ENCODE measurements at regions not wholly inside any gene's neighbourhood (a gene's known extent, or its start where the extent isn't known, plus 50 kb on each side); places are given as distances from the start of the nearest gene placed in this dataset.
A peak's percentile ranks its signal among the peaks of the same experiment; 100 is the strongest.

DNA sequence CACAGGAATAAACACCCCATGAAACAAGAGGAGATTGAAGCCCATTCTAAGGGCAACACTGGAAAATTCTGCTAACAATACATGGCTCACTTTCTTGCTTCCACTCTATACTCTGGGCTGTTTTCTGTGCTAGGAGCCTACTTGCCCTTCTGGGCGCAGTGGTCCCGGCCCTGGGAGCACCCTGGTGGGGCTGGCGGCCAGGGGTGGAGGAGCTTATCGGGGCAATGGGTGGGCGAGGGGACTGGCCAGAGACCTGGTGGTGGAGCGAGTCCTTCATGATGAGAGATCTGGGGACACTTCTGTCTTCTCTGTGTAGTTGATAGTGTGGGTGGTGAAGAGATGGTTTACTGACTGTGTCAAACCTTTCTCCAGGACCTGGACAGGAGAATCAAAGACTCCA, 1128.5 kb downstream of the TBL1XR1 start:
- H3K4me3 ChIP-seq (replicated peaks in 1 of 2; ENCODE audit: low read depth in 2 of 2, low read length in 2 of 2): no peak overlapping the region

GRCh38 chr3:176058856-176059255, 1138.4 kb downstream of the TBL1XR1 start:
- DNase-seq (ENCODE audit: low read depth in 2 of 2): no peak
- H3K4me3 ChIP-seq (replicated peaks in 1 of 2; ENCODE audit: low read depth in 2 of 2, low read length in 2 of 2): no peak overlapping the region
- no peak for TF ChIP-seq CTCF (IDR thresholded peaks at IDR 0.05; ENCODE audit: low read depth, low read length)

More for the DNA sequence above, 1128.5 kb downstream of the TBL1XR1 start:
- no peak for TF ChIP-seq CTCF (IDR thresholded peaks at IDR 0.05; ENCODE audit: low read depth, low read length)
- DNase-seq (ENCODE audit: low read depth in 2 of 2): no peak

GRCh38 chr3:176055836-176056235, 1141.4 kb downstream of the TBL1XR1 start:
- no peak for DNase-seq (ENCODE audit: low read depth in 2 of 2)
- H3K4me3 ChIP-seq (replicated peaks in 1 of 2; ENCODE audit: low read depth in 2 of 2, low read length in 2 of 2): no peak overlapping the region
- no peak for TF ChIP-seq CTCF (IDR thresholded peaks at IDR 0.05; ENCODE audit: low read depth, low read length)

DNA sequence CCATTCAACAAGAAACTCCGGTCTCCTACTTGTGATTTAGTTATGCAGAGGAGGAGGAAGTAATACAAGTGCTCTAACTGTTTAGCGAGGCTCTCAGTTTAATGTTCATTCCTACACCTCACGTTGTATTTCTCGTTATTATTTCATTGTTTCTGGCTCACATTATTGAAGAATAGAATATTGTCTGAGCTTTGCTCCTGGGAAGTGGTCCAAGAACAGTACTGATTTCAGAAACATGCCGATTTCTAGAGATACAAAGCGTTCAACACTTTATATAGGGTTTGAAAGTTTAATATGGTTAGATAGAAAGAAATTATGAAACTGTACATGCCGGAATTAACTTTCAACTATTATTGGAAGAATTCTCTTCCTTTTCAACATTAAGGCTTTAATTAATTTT, 1145.5 kb downstream of the TBL1XR1 start:
- no peak for DNase-seq (ENCODE audit: low read depth in 2 of 2)
- no peak for TF ChIP-seq CTCF (IDR thresholded peaks at IDR 0.05; ENCODE audit: low read depth, low read length)
- H3K4me3 ChIP-seq (replicated peaks in 1 of 2; ENCODE audit: low read depth in 2 of 2, low read length in 2 of 2): no peak overlapping the region

- no peak for TF ChIP-seq CTCF (IDR thresholded peaks at IDR 0.05; ENCODE audit: low read depth, low read length)
- no peak for DNase-seq (ENCODE audit: low read depth in 2 of 2)
- H3K4me3 ChIP-seq (replicated peaks in 1 of 2; ENCODE audit: low read depth in 2 of 2, low read length in 2 of 2): no peak overlapping the region
Measured at GRCh38 chr3:176046703-176047102, 1150.6 kb downstream of the TBL1XR1 start.

DNA sequence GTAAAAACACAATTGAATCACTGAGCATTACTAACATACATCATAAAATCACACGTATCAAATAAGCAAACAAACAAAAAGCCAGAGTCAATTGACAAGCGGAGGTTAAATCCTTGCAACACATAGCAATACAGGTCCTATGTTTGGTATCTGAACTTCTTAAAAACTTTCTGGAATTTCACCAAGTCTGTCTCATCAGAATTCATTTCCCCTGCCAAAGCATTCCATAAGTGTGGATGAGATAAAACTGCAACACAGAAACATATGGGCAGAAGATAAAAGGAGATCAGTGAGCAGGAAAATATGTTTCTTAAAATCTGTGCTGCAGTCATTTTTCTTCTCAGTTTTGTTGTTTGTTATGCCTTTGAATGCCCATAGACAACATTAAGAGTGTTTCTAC, 1155.5 kb downstream of the TBL1XR1 start:
- peak in 1 of 2 donors; percentile 55 for DNase-seq (ENCODE audit: low read depth in 2 of 2)
- H3K4me3 ChIP-seq (replicated peaks in 1 of 2; ENCODE audit: low read depth in 2 of 2, low read length in 2 of 2): no peak overlapping the region
- TF ChIP-seq CTCF (IDR thresholded peaks at IDR 0.05; ENCODE audit: low read depth, low read length): no peak

DNA sequence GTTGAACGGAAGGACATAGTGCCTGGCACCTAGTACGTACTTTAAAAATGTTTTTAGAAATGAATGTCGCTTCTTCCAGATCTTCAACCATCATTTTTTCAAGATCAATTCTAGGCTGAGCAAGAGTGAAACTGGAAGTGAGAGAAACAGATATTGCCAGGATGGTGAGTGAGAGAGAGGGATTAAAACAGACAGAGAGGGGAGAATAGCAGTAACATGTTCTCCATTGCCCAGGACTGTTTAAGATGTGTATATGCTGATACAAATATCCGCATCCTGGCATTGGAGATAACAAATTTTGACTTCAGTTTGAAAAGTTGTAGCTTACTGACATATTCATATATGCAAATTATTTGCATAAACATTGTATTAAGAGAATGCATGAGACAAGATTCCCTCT, 1156.1 kb downstream of the TBL1XR1 start:
- no peak for TF ChIP-seq CTCF (IDR thresholded peaks at IDR 0.05; ENCODE audit: low read depth, low read length)
- no peak for DNase-seq (ENCODE audit: low read depth in 2 of 2)

More for the DNA sequence above, 1156.1 kb downstream of the TBL1XR1 start:
- no peak overlapping the region for H3K4me3 ChIP-seq (replicated peaks in 1 of 2; ENCODE audit: low read depth in 2 of 2, low read length in 2 of 2)

Data from cardiac fibroblast (primary cell).